HG03442 (cell line): ENCODE measurements at regions not wholly inside any gene's neighbourhood (a gene's known extent, or its start where the extent isn't known, plus 50 kb on each side); places are given as distances from the start of the nearest gene placed in this dataset.

Source experiments
- ATAC-seq: cut with Tn5 transposase; IDR thresholded peaks from one replicate; pipeline ENCODE4 v1.9.1; 2021; ENCODE audit warnings: mild to moderate bottlenecking, moderate library complexity; ENCODE audit not compliant: unreplicated experiment

GRCh38 chr3:161555320-161555719 lies 58.7 kb downstream of the OTOL1 start:
- ATAC-seq, result no peak

- no peak for ATAC-seq
Observed at GRCh38 chr3:161556533-161556932, 59.9 kb downstream of the OTOL1 start.

- ATAC-seq, result no peak
Observed at GRCh38 chr3:161556941-161557340, 60.3 kb downstream of the OTOL1 start.

GRCh38 chr3:161557445-161558150 lies 61.0 kb downstream of the OTOL1 start:
- no peak for ATAC-seq

- no peak for ATAC-seq
Observed at GRCh38 chr3:161558236-161558635, 61.6 kb downstream of the OTOL1 start.

- no peak for ATAC-seq
Observed at GRCh38 chr3:161559177-161559998, 62.8 kb downstream of the OTOL1 start.

GRCh38 chr3:161560008-161560637 lies 63.5 kb downstream of the OTOL1 start:
- ATAC-seq, result peak; percentile 44

- no peak for ATAC-seq
Observed at GRCh38 chr3:161567577-161568361, 71.2 kb downstream of the OTOL1 start.

GRCh38 chr3:161568671-161569070 lies 72.1 kb downstream of the OTOL1 start:
- ATAC-seq, result no peak

GRCh38 chr3:161571951-161572350 lies 75.3 kb downstream of the OTOL1 start:
- no peak for ATAC-seq

- ATAC-seq, result no peak
Observed at GRCh38 chr3:161573136-161573535, 76.5 kb downstream of the OTOL1 start.

GRCh38 chr3:161575901-161576300 lies 79.3 kb downstream of the OTOL1 start:
- no peak for ATAC-seq

GRCh38 chr3:161576311-161576710 lies 79.7 kb downstream of the OTOL1 start:
- ATAC-seq, result no peak

GRCh38 chr3:161576714-161577510 lies 80.3 kb downstream of the OTOL1 start:
- ATAC-seq, result no peak

- ATAC-seq, result no peak
Observed at GRCh38 chr3:161577662-161578061, 81.1 kb downstream of the OTOL1 start.

GRCh38 chr3:161579395-161580126 lies 83.0 kb downstream of the OTOL1 start:
- ATAC-seq, result no peak

- ATAC-seq, result no peak
Observed at GRCh38 chr3:161585922-161586321, 89.3 kb downstream of the OTOL1 start.

- no peak for ATAC-seq
Observed at GRCh38 chr3:161586556-161587235, 90.1 kb downstream of the OTOL1 start.

- ATAC-seq, result no peak
Observed at GRCh38 chr3:161598639-161599038, 102.0 kb downstream of the OTOL1 start.
